ENCODE measurements at regions not wholly inside any gene's neighbourhood (a gene's known extent, or its start where the extent isn't known, plus 50 kb on each side); places are given as distances from the start of the nearest gene placed in this dataset.

DNA sequence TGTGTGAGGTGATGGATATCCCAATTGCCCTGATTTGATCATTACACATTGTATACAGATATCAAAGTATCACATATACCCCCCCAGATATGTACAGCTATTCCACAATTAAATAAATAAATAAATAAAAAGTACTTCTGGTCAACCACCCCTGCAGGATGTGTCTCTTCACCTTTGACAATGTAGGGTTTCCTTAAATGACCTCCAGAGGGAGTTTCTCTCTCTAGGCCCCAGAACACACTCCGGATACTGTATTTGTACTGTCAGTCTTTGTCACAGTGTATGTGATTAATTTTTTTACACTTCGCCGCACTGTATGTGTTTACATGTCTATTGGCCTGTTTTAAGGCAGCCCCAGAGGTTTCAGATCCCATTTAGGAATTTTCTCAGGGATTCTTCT, 123.6 kb downstream of the ADCYAP1R1 start:
- no peak for DNase-seq (ENCODE audit: low read depth in 2 of 2)

DNA sequence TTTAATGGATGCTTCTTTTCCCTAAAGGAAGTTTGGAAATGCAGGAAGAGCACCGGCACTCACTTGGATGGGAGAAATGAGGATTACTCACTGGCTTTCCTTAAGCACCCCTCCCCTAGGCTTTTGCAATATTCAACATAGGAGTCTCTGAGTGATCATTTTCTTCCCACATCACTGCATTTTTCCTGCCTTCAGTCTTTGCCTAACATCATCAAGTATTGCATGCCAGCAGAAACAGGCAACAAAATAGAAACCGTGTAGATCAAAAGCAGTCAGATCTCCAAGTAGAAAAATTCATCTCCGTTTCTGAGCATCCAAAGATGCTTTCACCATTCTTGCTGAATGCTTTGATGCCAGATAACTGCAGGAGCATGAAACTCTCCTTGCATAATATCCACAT, 119.9 kb downstream of the ADCYAP1R1 start:
- no peak for DNase-seq (ENCODE audit: low read depth in 2 of 2)

DNA sequence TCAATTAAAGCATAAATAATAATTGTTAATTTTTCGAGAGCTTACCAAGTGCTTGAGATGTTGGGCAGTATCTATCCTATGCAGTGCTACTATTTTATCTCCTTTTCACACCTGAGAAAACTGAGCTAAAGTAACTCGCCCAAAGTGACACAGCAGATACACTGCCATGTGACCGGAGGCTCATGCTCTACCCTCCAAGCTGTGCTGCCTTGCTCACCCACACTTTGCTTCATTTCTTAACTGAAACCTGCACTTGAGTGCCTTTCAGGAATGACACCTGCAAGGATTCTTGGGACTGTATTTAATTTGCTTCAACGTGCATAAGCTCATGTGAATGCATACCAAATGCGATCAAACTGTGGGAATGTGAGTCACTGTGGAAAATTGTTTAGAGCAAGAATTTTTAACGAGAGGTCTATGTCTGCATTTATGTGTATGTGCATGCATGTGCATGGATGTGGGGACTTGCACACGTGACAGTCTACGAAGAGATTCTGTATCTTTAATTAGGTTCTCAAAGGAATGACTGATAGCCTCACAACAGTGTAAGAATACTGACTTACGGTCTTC, 119.2 kb downstream of the ADCYAP1R1 start:
- no peak for DNase-seq (ENCODE audit: low read depth in 2 of 2)
